ENCODE measurements at regions not wholly inside any gene's neighbourhood (a gene's known extent, or its start where the extent isn't known, plus 50 kb on each side); places are given as distances from the start of the nearest gene placed in this dataset.

DNA sequence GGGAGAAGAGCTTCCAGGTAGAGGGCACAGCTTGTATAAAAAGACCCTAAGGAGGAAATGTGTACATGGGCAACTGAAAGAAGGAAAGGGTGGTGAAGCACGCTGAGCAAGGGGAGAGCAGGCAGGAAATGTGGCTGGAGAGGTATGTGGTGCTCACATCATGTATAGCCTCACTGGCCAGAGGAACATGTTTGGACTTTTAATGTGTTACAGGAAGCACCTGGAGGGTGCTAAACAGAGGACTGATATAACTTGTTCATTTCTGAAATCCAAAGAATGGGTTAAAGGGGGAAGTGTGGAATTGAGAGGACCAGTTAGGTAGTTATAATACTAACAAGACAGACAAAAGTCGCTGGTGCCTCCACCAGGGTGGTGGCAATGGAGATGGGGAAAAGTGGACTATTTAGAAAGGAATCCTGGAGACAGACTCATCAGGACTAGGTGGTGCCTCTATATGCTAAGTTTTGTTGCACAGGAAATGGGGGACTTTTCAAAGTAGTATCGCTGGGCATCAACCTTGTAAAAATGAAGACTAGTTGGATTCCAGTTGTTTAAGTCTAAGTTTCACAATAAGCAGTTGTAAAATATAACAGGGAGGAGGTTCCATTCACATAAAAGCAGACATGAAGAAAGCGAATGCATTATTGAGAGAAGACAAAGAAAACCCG is 63.1 kb upstream of the CD180 start:
- TF ChIP-seq, protein P1, sequence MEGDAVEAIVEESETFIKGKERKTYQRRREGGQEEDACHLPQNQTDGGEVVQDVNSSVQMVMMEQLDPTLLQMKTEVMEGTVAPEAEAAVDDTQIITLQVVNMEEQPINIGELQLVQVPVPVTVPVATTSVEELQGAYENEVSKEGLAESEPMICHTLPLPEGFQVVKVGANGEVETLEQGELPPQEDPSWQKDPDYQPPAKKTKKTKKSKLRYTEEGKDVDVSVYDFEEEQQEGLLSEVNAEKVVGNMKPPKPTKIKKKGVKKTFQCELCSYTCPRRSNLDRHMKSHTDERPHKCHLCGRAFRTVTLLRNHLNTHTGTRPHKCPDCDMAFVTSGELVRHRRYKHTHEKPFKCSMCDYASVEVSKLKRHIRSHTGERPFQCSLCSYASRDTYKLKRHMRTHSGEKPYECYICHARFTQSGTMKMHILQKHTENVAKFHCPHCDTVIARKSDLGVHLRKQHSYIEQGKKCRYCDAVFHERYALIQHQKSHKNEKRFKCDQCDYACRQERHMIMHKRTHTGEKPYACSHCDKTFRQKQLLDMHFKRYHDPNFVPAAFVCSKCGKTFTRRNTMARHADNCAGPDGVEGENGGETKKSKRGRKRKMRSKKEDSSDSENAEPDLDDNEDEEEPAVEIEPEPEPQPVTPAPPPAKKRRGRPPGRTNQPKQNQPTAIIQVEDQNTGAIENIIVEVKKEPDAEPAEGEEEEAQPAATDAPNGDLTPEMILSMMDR (IDR thresholded peaks at IDR 0.05 in 2 of 3, conservative IDR thresholded peaks at IDR 0.05 in 1 of 3; ENCODE audit: control insufficient read depth in 2 of 3, extremely low read depth in 1 of 3, insufficient read depth in 1 of 3, low read depth in 3 of 3, low read length in 3 of 3) = no peak
- TF ChIP-seq RAD21 (IDR thresholded peaks at IDR 0.05; ENCODE audit: insufficient read depth, low read depth, low read length) = no peak
- TF ChIP-seq, protein P2, sequence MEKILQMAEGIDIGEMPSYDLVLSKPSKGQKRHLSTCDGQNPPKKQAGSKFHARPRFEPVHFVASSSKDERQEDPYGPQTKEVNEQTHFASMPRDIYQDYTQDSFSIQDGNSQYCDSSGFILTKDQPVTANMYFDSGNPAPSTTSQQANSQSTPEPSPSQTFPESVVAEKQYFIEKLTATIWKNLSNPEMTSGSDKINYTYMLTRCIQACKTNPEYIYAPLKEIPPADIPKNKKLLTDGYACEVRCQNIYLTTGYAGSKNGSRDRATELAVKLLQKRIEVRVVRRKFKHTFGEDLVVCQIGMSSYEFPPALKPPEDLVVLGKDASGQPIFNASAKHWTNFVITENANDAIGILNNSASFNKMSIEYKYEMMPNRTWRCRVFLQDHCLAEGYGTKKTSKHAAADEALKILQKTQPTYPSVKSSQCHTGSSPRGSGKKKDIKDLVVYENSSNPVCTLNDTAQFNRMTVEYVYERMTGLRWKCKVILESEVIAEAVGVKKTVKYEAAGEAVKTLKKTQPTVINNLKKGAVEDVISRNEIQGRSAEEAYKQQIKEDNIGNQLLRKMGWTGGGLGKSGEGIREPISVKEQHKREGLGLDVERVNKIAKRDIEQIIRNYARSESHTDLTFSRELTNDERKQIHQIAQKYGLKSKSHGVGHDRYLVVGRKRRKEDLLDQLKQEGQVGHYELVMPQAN (conservative IDR thresholded peaks at IDR 0.05) = no peak
- no peak for TF ChIP-seq TAF1 (IDR thresholded peaks at IDR 0.05; ENCODE audit: borderline replicate concordance, low read depth, low read length)
- TF ChIP-seq MEF2A (IDR thresholded peaks at IDR 0.05; ENCODE audit: insufficient read depth, low read depth, low read length) = no peak
